ENCODE measurements at regions not wholly inside any gene's neighbourhood (a gene's known extent, or its start where the extent isn't known, plus 50 kb on each side); places are given as distances from the start of the nearest gene placed in this dataset.
"Not testable (repeated sequence)": the region's sequence is repeated elsewhere in the genome, so short reads cannot be mapped to it uniquely, and the experiment has no call there.

DNA sequence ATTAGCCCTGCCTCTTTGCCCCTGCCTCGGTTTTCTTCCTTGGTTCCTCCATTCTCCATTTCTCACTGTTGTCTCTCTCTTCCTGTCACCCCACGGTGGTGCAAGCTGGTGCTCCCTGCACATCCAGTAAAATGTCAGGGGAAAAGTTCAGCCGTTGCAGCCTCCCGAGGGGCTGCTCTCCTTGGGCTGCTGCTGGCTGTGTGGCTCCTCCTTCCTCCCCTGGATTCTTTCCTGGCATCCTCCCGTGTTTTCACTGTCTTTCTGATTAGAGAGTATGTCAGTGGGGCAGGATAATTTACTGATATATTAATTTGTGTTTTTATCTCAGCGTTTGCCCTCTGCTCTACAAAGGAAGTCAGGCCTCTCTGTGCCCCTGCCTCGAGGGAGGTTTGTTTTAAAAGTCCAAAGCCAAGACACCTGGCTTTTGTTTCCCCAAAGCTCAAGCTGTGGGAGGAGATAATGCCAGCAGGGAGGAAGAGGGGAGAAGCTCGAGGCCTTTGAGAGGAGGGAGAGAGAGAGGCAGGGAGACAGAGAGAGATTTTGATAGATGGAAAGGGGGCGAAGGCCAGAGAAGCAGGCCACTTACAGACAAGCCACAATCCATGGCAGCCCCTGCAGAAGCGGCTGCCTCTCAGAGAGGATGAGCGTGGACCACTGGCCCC lies 150.3 kb upstream of the NR2F2 start:
- no peak for DNase-seq
- intact Hi-C loops (cut with DNase I), result no loop called here
- ATAC-seq, result peak in 1 of 2 donors; percentile 16

DNA sequence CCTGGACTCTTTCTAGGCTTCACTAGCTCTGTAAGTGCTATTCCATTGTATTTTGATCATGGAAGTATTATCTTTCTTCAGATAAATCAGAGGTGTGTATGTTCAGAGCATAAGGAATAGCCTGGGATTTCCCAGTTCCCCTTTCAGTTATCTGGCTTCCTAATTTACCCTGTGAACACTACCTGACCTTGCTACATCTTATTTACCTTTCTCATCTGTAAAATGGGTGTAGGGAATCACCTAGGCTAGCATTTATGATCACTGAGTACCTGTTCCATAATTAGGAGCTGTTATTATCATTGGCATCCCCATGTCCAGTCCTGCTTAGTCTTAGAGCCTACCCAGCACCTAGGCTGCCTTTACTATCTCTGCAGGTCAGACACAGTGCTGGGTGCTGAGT lies 149.3 kb upstream of the NR2F2 start:
- intact Hi-C loops (cut with DNase I), result no loop called here
- ATAC-seq (no peak), DNase-seq (no peak)

DNA sequence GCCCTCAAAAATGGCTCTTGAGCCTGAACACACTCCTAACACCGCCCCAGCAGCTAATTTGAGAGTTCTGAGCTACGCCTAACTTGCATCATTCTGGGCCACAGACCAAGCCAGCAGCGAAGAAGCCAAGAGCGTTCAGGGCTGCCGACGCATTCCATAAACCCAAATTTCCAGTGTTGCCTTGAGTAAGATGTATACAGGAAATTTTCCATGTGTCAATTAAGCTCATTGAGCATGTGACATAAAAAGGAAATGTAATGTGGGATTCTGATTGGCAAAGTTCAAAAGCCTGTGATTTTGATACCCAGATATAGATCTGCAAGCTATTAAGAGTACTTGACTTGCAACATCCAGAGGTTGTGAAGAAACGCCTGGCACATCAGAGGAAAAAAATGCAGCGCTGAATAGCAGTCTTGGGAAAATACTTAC lies 148.6 kb upstream of the NR2F2 start:
- ATAC-seq (peak; percentile 90 to 94), DNase-seq (peak; percentile 66)

DNA sequence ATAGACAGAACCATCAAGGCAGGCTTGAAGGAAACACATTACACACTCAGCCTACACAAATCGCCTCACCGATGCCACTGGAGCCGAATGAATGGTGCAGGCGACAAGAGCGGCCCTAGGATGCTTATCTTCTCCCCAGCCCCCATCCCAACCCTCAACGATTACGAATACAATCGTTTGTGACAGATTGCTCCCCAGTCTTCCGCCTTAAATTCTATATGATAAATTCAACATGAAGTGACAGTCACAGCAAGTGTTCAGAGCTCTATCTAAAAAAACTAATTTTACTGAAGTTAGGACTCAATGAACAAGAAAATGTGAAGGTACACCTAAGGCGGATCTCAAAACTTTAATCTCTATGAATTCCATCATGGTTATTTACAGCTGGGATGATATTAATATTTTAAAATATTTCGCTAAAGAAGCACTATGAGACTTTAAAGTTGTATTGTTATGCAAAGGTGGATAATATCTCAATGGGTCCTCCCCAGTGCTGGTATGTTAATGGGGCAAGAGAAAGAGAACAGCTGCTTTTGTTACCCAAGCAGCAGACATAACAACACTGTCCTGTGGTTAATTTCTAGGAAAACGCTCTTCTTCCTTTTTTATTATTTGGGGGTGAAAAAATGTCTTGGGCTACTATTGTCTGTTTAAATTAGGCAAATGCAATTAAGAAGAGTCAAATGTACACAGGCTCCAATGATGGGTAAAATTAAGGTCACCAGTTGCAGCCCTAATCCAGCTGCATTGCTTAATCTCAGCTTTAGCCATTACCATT lies 147.6 kb upstream of the NR2F2 start:
- no peak for DNase-seq
- ATAC-seq, result no peak
- intact Hi-C loops (cut with DNase I), result no loop called here

More for the DNA sequence above, 148.6 kb upstream of the NR2F2 start:
- intact Hi-C loops (cut with DNase I), result no loop called here

DNA sequence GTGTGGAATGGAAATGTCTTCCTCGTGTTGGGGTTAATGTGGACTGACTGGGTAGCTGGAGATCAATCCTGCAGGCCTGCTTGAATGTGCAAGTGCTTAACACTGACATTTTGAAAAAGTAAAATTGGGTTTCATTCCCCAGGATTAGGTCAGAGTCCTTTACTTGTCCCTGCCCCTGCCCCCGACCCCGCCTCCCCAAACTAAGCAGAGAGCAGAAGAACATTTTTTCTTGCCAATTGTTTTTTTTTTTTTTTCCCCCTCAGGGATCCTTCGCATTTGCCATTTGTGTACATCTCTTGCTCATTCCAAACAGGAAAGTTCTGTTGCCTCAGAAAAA lies 147.0 kb upstream of the NR2F2 start:
- intact Hi-C loops (cut with DNase I), result no loop called here
- ATAC-seq (no peak), DNase-seq (no peak)

DNA sequence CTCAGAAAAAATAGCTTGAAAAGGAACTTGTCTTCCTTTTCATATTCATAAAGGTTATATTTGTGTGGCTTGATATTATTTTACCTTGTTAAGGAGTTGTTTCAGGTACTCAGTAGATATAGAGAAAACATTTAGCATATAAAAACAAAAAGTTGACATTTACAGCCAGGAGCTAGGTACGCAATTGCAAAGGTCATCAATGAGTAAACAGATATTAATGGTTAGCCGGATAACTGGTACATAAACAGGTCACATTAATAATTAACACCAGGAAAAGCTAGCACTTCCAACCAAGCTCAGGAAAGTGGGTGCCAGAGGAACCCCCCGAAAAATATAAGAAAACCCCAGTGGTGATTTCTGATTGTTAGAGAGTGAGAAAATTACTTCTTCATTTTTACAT lies 146.6 kb upstream of the NR2F2 start:
- intact Hi-C loops (cut with DNase I), result no loop called here
- DNase-seq, result no peak

DNA sequence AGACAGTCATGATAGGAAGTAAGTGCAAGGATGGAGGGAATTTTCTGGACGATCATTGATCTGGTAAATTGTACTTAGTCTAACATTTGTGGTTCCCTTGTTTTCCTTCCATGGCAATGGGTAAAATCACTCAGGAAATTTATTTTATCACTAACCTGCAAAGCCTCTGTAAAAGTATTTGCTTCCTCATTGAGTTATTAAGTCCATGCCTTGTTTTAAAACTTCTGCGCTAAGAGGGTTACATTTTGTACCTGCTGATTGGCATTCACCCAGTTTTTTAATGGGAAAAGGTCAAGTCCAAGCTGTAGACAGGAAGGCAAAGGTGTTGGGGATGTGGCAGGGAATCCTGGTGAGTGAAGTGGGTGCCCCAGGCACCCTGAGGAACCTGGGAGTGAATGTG lies 146.2 kb upstream of the NR2F2 start:
- DNase-seq (no peak), ATAC-seq (no peak)
- intact Hi-C loops (cut with DNase I), result no loop called here

More for the DNA sequence above, 146.6 kb upstream of the NR2F2 start:
- no peak for ATAC-seq

DNA sequence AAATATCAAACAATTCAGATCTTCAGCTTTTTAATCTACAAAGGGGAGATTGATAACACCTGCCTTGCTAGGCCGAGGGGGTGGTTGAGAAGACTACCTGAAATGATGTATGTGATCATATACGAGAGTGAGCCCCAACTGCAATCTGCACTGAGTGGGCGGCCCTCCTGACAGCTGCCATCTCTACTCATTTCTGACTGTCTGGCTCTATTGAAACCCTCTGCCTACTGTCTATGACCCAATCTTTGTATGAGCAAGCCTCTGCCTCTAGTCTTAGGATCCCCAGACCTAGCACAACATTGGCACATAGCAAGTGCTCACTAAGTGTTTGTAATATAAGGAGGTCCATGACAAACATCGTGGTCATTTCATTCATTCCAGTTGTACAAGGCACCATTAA lies 144.4 kb upstream of the NR2F2 start:
- DNase-seq (no peak), ATAC-seq (no peak)
- intact Hi-C loops (cut with DNase I), result no loop called here

DNA sequence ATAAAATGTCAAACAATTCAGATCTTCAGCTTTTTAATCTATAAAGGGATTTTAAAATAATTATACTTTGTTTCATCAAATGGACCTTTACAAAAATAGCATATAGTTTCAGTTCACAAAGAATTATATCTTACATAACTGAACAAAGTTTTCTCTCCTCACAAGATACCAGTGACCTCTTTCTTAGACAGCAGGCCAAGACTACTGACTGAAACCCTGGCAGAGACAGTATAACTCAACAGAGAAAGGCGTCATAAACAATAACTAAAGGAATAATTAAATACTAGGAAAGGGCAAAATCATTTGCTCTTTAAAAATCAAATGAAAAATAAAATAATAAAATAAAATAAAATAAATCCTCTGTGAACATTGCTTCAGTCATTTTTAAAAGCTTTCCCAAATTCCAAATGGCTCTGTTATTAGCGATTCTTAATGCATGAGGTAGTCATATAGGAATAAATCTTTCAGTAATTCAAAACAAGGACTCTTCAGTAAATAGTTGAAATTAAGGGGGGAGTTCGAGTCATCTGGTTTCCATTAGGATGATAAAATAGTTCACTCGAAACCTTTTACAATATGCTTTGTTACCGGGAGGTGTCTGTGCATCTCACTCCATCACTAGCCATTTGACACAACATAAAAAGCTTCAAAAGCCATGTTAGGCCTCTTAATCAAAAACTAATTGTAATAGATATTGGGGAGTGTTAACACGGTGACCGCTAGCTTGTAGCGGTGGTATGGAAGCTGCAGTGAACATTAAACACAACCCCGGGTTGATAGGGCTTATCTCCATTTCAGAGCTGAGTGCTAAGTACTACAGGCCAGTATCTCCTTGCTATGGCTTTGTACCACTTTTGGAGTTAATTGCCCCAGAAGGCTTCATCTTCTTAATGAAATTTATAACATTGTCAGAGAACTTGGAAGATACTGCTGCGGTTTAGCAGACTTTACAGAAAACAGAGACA lies 142.9 kb upstream of the NR2F2 start:
- no peak for DNase-seq
- ATAC-seq, result no peak
- intact Hi-C loops (cut with DNase I), result no loop called here

DNA sequence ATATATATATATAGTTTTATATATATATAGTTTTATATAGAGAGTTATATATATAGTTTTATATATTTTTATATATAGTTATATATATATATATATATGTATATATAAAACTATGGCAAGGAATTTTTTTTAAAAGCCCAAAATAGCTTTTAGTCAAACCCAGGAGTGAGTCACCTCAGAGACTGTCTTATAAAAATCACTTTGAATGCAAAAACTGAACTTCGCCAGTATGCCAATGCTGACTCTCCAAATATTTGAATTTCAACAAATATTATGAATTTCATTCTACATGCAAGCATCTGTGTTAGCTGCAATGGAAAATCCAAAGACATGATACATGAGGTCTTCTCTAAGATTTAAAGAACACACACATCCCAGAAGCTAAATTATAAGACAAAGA lies 132.8 kb upstream of the NR2F2 start:
- DNase-seq (no peak), ATAC-seq (no peak)
- intact Hi-C loops (cut with DNase I), result no loop called here

DNA sequence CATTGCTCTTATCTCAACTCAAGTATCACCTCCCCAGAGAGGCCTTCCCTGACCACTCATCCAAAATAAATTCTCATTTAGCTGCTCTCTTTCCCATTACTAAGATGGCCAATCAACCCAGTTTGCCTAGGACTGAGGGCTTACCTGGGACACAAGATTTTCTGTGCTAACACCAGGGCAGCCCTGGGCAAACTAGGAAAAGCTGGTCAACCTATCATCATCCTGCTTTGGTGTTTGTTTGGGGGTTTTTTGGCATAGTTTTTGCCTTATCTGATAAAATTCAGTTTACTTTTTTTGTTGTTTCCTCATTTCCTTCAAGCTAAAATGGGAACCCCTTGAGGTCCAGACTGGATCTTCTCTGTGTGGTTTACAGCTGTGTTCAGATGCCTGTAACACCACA lies 131.4 kb upstream of the NR2F2 start:
- intact Hi-C loops (cut with DNase I), result no loop called here
- ATAC-seq (no peak), DNase-seq (no peak)

DNA sequence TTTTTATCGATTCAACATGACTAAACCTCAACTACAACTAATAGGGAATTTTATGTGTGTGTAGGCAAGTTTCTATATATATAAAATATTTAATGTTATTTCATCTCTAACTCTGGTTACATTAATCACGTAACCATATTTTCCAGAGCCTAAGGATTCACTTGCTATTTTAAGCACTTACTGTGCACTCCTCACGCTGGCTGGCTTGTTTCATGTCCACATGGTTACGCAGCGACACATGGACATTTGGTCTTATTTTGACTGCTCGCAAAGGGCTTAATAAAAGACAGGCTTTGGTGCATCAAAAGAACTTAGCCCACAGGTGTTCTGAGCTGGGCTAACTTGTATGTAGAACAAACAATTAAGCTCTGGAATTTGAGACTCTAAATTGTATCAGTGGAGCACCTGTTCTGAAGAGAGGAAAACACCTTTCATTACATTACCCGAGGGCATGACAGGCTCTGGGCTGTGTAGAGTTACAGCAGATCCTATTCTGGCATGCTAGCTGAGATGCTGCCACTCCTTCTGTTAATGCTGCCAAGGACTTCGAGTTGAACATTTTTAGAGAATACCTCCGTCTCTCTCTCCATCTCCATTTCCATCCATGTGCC lies 130.0 kb upstream of the NR2F2 start:
- intact Hi-C loops (cut with DNase I), result loop anchor here in 1 of 2 donors (10.0 kb wide), 1 partner anchor 84 kb away; no protein-coding TSS in a partner anchor
- DNase-seq, result no peak
- no peak for ATAC-seq

DNA sequence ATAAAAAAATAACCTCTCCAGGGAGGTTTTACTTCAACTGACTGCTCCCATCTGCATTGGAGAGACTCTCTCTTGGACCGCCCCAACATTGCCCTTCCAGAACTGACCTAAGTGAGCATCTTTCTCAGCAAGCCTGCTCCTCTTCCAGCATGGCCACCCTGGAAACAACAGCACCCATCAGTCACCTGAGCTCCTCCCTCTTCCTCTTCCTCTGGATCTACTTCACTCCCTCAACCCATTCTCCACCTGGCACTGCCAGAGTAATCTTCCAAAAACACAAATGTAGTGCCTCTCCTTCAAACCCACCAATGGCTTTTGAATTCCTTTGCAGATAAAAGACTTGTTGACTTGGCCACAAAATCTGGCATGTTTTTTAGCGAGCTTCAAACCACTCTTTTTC lies 128.8 kb upstream of the NR2F2 start:
- ATAC-seq, result no peak
- no peak for DNase-seq
- intact Hi-C loops (cut with DNase I), result loop anchor here in 1 of 2 donors (10.0 kb wide), 1 partner anchor 83 kb away; no protein-coding TSS in a partner anchor

DNA sequence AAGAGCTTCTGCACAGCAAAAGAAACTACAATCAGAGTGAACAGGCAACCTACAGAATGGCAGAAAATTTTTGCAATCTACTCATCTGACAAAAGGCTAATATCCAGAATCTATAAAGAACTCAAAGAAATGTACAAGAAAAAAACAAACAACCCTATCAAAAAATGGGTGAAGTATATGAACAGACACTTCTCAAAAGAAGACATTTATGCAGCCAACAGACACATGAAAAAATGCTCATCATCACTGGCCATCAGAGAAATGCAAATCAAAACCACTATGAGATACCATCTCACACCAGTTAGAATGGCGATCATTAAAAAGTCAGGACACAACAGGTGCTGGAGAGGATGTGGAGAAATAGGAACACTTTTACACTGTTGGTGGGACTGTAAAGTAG lies 124.9 kb upstream of the NR2F2 start:
- not testable (repeated sequence) for DNase-seq, ATAC-seq
- intact Hi-C loops (cut with DNase I), result loop anchor here in 1 of 2 donors (10.0 kb wide), 1 partner anchor 79 kb away; no protein-coding TSS in a partner anchor

DNA sequence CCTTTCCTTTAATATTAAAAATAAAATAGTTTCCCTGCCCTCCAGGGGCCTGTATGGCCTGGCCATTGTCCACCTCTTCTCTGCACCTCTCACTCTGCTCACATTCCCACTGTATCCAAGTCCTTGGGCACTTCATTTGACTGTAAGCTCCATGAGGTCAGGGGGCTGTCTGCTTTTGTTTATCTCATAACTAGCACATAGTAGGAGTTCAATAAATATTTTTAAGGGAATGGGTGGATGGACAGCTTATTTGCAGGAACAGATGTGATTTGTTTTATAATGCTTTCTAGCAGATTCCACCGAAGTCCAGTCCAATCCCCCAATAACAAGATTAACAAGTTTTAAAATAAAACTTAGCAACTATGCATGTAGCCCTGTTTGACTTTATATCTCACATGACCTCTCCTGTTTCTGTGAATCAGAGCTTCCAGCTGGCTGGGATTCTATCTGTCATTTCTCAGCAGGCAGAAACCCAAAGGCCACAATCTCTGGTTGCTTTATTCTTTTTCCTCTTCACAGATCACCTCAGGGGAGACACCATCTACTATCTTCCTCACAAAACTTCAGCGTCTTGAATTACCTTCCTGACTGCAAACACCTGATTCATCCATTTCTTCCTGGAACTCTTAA lies 123.0 kb upstream of the NR2F2 start:
- no peak for DNase-seq
- no peak for ATAC-seq
- intact Hi-C loops (cut with DNase I), result loop anchor here in 1 of 2 donors (10.0 kb wide), 1 partner anchor 77 kb away; no protein-coding TSS in a partner anchor

DNA sequence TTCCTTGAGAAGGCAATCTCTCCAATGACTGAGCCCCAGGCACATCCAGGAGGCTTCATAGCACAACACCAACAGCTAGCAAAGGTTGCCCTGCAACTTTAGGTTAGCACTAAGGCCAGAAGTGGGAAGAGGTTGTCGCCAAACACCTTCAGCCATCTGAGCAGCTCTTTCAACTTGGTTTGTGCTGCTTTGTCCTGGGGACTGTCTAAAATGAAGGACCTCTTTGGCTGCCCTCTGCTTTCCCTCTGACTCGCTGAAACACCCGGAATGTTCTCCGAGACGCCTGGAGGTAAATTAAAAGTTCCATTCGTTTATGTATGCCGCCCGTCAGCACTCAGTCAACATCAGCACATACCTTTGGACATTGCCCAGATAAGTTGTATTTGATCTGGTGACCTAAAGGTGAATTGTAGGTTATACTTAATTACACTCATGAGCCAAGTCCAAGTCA lies 121.2 kb upstream of the NR2F2 start:
- no peak for DNase-seq
- intact Hi-C loops (cut with DNase I), result loop anchor here in 1 of 2 donors (10.0 kb wide), 1 partner anchor 75 kb away; no protein-coding TSS in a partner anchor
- ATAC-seq, result no peak

DNA sequence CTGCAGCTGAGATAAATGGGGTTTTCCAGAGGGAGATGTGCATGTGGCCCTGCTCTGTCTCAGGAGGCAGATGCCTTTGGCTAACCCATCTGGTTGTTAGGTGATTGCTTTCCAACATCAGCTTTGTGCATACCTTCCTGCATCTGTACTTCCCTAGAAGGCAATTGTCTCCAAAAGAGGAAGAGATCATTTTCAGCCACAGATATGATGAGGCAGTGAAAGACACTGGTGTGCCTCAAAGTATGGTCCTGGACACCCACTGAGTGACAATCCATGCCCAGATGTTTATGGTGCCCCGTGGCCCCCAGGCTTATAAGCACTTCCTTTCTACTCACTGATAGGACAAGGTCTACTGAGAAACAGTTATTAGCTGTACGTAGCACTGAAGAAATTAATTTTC lies 117.5 kb upstream of the NR2F2 start:
- DNase-seq (no peak), ATAC-seq (no peak)
- intact Hi-C loops (cut with DNase I), result no loop called here

DNA sequence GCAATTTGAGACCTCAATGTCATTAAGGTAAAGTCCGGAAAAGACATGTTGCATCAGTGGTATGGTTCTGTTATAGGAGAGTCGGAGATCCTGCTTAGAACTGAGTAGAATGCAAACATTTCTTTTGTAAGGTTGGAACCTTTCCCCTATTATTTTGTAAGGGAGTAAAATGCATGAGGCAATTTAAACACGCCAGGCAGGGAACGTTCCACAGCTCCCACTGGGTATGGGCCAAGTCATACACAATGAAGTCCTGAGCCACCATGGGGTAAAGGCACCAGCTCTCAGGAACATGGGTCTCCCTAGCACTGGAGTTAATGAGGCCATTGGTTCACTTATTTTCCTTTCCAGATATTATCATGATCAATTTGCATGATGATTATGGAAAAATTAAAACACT lies 116.6 kb upstream of the NR2F2 start:
- intact Hi-C loops (cut with DNase I), result no loop called here
- ATAC-seq, result no peak
- DNase-seq, result no peak

DNA sequence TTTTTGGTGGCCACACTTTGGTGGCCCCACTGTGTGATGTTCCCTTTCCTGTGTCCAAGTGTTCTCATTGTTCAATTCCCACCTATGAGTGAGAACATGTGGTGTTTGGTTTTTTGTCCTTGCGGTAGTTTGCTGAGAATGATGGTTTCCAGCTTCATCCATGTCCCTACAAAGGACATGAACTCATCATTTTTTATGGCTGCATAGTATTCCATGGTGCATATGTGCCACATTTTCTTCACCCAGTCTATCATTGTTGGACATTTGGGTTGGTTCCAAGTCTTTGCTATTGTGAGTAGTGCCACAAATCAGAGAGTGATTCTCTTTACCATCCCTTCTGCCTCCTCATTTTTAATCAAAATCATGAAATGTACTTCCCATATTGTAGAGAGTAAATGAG lies 114.0 kb upstream of the NR2F2 start:
- DNase-seq; intact Hi-C loops (cut with DNase I); ATAC-seq: not testable (repeated sequence)

All from left cardiac atrium (tissue), 4 donors.